Activated CD4-positive, alpha-beta T cell treated with anti-CD3 and anti-CD28 coated beads, Interleukin-2, amount 10 ng/mL, durations not matched to agents 7 days and 5 days (primary cell): ENCODE measurements at regions not wholly inside any gene's neighbourhood (a gene's known extent, or its start where the extent isn't known, plus 50 kb on each side); places are given as distances from the start of the nearest gene placed in this dataset.
"Not testable (repeated sequence)": the region's sequence is repeated elsewhere in the genome, so short reads cannot be mapped to it uniquely, and the experiment has no call there.

Source experiments
- CTCF ChIA-PET: fragments of 350-600 bp; sonication (Branson Sonifier 250); formaldehyde crosslinking; loops from one replicate; lab custom pipeline; 2021; ENCODE audit warnings: antibody characterized with exemption; lab: Charles Lee
- POLR2A ChIA-PET: fragments of 350-600 bp; sonication (Branson Sonifier 250); formaldehyde crosslinking; loops from one replicate; lab custom pipeline; 2021; ENCODE audit warnings: antibody characterized with exemption; lab: Charles Lee
- DNase-seq: peaks from one replicate; pipeline ENCODE4 v3.0.0-alpha.2; 2020
- H3K27ac Mint-ChIP-seq: one replicate; pipeline ENCODE4 v1.8.0; 2021; ENCODE audit warnings: mild to moderate bottlenecking, moderate library complexity, mixed read lengths
- H3K27me3 Mint-ChIP-seq: one replicate; pipeline ENCODE4 v1.8.0; 2021; ENCODE audit warnings: mixed read lengths
- H3K36me3 Mint-ChIP-seq: one replicate; pipeline ENCODE4 v1.8.0; 2021; ENCODE audit warnings: low read depth, mixed read lengths
- H3K4me1 Mint-ChIP-seq: one replicate; pipeline ENCODE4 v1.8.0; 2021; ENCODE audit warnings: mixed read lengths
- H3K4me3 Mint-ChIP-seq: one replicate; pipeline ENCODE4 v1.8.0; 2021; ENCODE audit warnings: mild to moderate bottlenecking, moderate library complexity, mixed read lengths
- H3K9me3 Mint-ChIP-seq: one replicate; pipeline ENCODE4 v1.8.0; 2021; ENCODE audit warnings: mixed read lengths

DNA sequence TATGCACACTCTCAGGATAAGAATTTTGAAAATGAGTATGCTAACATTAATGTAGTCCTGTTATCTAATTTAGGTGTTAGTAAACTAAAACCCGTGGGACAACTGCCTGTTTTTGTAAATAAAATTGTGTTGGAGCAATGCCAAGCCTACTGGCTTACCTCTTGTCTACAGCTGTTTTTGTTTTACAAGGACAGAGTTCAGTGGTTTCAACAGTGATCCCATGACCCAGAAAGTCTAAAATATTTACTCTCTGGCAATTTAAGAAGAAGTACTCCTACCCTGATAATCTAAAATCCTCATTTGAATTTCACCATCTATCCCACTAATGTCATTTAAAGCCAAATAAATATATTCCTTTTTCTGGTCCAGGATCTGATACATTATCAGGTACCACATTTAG lies 132.9 kb downstream of the SPIN4 start:
- H3K36me3 Mint-ChIP-seq, H3K27me3 Mint-ChIP-seq, H3K27ac Mint-ChIP-seq, H3K9me3 Mint-ChIP-seq, DNase-seq, H3K4me3 Mint-ChIP-seq, H3K4me1 Mint-ChIP-seq, CTCF ChIA-PET, POLR2A ChIA-PET: not testable (repeated sequence)

GRCh38 chrX:63217549-63217948 lies 133.6 kb downstream of the SPIN4 start:
- H3K9me3 Mint-ChIP-seq, POLR2A ChIA-PET, H3K27me3 Mint-ChIP-seq, H3K36me3 Mint-ChIP-seq, H3K4me3 Mint-ChIP-seq, CTCF ChIA-PET, H3K4me1 Mint-ChIP-seq, H3K27ac Mint-ChIP-seq, DNase-seq: not testable (repeated sequence)

DNA sequence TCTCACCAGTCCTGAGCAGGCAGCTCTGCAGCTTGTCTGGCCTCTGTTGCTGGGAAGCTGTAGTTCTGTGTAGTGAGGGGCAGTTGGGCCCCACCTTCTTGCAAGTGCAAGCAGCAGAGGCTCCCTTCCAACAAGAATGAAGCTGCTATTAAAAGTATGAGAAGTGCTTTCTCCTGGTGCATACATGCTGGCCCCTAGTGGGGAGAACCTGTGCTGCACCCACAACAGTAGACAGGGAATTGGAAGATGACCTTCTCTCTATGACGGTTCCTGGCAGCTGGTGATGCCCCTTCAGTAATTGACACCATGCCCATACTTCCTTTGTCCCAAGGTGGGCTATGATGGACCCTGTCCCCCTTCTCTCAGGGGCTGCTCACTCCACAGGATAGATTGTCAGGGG lies 141.5 kb downstream of the SPIN4 start:
- H3K36me3 Mint-ChIP-seq, H3K4me3 Mint-ChIP-seq, H3K9me3 Mint-ChIP-seq, CTCF ChIA-PET, POLR2A ChIA-PET, DNase-seq, H3K4me1 Mint-ChIP-seq, H3K27me3 Mint-ChIP-seq, H3K27ac Mint-ChIP-seq: not testable (repeated sequence)

DNA sequence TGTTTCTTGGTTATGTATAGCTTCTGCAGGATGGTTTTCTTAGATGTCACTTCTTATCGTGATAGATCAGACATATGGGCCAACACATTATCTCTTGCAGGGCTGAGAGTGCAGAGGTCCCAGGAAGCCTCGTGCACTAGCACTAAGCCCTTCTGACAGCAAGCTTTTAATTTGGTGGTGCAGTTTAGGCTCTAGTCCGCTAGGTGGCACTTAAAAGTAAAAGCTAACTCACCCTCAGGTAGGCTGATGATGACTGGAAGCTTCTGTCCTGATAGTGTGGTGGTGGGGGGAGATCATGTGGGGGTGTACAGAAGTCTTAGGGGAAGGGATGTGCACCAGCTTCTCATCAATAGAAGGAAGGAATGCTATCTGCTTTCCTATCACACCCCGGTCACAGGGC lies 142.0 kb downstream of the SPIN4 start:
- H3K4me3 Mint-ChIP-seq, H3K27me3 Mint-ChIP-seq, H3K27ac Mint-ChIP-seq, H3K36me3 Mint-ChIP-seq, H3K4me1 Mint-ChIP-seq, CTCF ChIA-PET, H3K9me3 Mint-ChIP-seq, POLR2A ChIA-PET, DNase-seq: not testable (repeated sequence)

DNA sequence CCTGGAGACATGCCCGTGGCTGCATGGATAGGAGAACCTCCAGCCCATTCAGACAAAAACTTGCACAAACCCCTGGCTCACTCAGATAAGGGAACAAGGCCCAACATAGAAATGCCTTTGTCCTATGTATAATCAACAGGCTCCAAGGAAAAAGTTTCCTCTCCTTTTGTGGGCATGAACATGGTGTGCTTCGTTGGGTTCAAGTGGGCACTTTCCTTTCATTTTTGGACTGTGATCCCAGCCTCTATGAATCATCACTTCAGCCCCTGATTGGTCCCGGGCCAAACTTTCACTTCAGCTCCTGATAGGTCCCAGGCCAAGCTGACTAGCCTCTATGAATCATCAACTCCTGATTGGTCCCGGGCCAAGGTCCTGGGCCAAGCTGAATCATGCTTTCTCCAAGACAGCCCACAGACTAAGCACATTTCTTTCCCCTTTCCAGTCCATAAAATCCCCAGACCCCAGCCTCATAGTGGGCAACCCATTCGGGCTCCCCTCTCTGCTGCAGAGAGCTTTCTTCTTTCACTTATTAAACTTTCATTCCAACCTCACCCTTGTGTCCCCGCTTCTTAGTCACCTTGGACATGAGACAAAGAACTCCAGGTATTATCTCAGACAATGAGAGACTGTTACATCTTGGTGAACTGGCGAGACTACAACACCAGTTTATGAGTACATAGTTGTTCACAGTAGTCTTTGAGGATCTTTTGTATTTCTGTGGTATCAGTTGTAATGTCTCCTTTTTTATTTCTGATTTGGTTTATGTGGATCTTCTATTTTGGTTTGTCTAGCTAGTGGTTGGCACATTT lies 146.7 kb downstream of the SPIN4 start:
- DNase-seq, H3K36me3 Mint-ChIP-seq, H3K9me3 Mint-ChIP-seq, H3K27ac Mint-ChIP-seq, H3K4me1 Mint-ChIP-seq, H3K4me3 Mint-ChIP-seq, H3K27me3 Mint-ChIP-seq, POLR2A ChIA-PET, CTCF ChIA-PET: not testable (repeated sequence)

DNA sequence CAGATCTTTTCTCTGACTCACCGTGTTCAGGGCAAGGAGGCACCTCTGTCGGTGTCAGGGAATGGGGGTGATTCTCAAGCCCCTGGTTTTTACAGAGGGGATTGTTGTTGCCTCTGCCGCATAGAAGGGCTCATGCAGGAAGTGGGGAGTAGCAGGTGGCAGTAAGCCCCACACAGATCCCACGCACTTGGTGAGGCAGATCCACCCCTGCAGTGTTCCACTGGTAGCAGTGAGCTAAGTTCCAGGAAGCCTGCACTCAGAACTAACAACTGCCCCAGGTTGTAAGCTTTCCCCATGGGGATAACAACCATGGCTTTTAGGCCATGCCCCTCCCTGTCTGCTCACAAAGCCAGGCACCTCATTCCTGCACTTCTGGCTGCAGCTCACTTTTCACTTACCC lies 149.1 kb downstream of the SPIN4 start:
- H3K4me3 Mint-ChIP-seq, H3K27me3 Mint-ChIP-seq, H3K9me3 Mint-ChIP-seq, POLR2A ChIA-PET, H3K4me1 Mint-ChIP-seq, H3K27ac Mint-ChIP-seq, DNase-seq, CTCF ChIA-PET, H3K36me3 Mint-ChIP-seq: not testable (repeated sequence)

DNA sequence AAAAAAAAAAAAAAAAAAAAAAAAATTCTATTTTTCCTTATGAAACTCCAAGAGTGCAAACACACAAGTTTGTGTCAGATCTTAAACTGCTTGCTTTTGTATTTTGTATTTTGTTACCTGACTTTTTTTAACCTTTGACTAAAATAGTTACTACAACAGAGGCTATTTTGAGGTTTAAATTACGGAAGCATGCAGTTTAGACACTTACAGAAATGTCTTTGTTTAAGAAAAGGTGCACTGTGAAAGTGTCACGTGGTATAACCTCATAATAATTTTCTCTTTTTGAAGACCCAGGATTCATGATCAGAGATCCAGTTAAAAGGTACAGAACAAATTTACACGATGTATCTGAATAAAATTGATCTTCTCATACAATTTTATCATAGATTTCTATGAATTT lies 152.4 kb downstream of the SPIN4 start:
- H3K9me3 Mint-ChIP-seq, H3K27ac Mint-ChIP-seq, H3K36me3 Mint-ChIP-seq, CTCF ChIA-PET, DNase-seq, POLR2A ChIA-PET, H3K27me3 Mint-ChIP-seq, H3K4me1 Mint-ChIP-seq, H3K4me3 Mint-ChIP-seq: not testable (repeated sequence)

DNA sequence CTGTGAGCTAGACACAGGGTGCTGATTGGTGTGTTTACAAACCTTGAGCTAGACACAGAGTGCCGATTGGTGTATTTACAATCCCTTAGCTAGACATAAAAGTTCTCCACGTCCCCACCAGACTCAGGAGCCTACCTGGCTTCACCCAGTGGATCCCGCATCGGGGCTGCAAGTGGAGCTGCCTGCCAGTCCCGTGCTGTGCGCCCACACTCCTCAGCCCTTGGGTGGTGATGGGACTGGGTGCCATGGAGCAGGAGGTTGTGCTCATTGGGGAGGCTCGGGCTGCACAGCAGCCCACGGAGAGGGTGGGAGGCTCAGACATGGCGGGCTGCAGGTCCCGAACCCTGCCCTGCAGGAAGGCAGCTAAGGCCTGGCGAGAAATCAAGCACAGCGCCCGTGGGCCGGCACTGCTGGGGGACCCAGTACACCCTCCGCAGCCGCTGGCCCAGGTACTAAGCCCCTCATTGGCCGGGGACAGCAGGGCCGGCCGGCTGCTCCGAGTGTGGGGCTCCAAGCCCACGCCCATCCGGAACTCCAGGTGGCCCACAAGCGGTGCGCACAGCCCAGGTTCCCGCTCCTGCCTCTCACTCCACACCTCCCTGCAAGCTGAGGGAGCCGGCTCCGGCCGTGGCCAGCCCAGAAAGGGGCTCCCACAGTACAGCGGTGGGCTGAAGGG lies 158.6 kb downstream of the SPIN4 start:
- H3K4me1 Mint-ChIP-seq, DNase-seq, H3K36me3 Mint-ChIP-seq, H3K4me3 Mint-ChIP-seq, POLR2A ChIA-PET, H3K27me3 Mint-ChIP-seq, H3K9me3 Mint-ChIP-seq, H3K27ac Mint-ChIP-seq, CTCF ChIA-PET: not testable (repeated sequence)

GRCh38 chrX:63186137-63186536 lies 165.0 kb downstream of the SPIN4 start:
- ChIA-PET CTCF (no interaction called here), POLR2A (no interaction called here)
- peaks cover 2% of the 10 kb centered on the region for H3K9me3 Mint-ChIP-seq
- no peaks in the 10 kb centered on the region for H3K4me1 Mint-ChIP-seq
- H3K4me3 Mint-ChIP-seq: no peak overlapping the region
- DNase-seq: no peak
- no peak overlapping the region for H3K27ac Mint-ChIP-seq
- no peaks in the 10 kb centered on the region for H3K36me3 Mint-ChIP-seq
- H3K27me3 Mint-ChIP-seq: no peaks in the 10 kb centered on the region

GRCh38 chrX:63179852-63180251 lies 171.3 kb downstream of the SPIN4 start:
- H3K36me3 Mint-ChIP-seq, DNase-seq, POLR2A ChIA-PET, H3K27me3 Mint-ChIP-seq, H3K9me3 Mint-ChIP-seq, H3K4me1 Mint-ChIP-seq, CTCF ChIA-PET, H3K27ac Mint-ChIP-seq, H3K4me3 Mint-ChIP-seq: not testable (repeated sequence)

DNA sequence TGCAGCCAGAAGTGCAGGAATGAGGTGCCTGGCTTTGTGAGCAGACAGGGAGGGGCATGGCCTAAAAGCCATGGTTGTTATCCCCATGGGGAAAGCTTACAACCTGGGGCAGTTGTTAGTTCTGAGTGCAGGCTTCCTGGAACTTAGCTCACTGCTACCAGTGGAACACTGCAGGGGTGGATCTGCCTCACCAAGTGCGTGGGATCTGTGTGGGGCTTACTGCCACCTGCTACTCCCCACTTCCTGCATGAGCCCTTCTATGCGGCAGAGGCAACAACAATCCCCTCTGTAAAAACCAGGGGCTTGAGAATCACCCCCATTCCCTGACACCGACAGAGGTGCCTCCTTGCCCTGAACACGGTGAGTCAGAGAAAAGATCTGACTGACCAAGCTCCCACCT lies 174.6 kb downstream of the SPIN4 start:
- H3K4me1 Mint-ChIP-seq, H3K4me3 Mint-ChIP-seq, H3K9me3 Mint-ChIP-seq, CTCF ChIA-PET, H3K27me3 Mint-ChIP-seq, DNase-seq, H3K27ac Mint-ChIP-seq, H3K36me3 Mint-ChIP-seq, POLR2A ChIA-PET: not testable (repeated sequence)

GRCh38 chrX:63173841-63174718 lies 177.1 kb downstream of the SPIN4 start:
- H3K27ac Mint-ChIP-seq: not testable (repeated sequence)

GRCh38 chrX:63169416-63169815 lies 181.7 kb downstream of the SPIN4 start:
- DNase-seq, H3K27me3 Mint-ChIP-seq, CTCF ChIA-PET, H3K4me3 Mint-ChIP-seq, POLR2A ChIA-PET, H3K36me3 Mint-ChIP-seq, H3K9me3 Mint-ChIP-seq, H3K27ac Mint-ChIP-seq, H3K4me1 Mint-ChIP-seq: not testable (repeated sequence)

More at GRCh38 chrX:63173841-63174718, 177.1 kb downstream of the SPIN4 start:
- H3K4me3 Mint-ChIP-seq, H3K9me3 Mint-ChIP-seq, H3K36me3 Mint-ChIP-seq, CTCF ChIA-PET, H3K27me3 Mint-ChIP-seq, POLR2A ChIA-PET, DNase-seq, H3K4me1 Mint-ChIP-seq: not testable (repeated sequence)
